Kidney epithelial cell (primary cell): ENCODE measurements at regions not wholly inside any gene's neighbourhood (a gene's known extent, or its start where the extent isn't known, plus 50 kb on each side); places are given as distances from the start of the nearest gene placed in this dataset.

Experiments used
- DNase-seq: peaks from one replicate; pipeline ENCODE4 v3.0.0-alpha.2; 2010; ENCODE audit warnings: low read depth
- H3K27me3 ChIP-seq: 2 replicates; pipeline ENCODE4 v1.6.0; 2011; ENCODE audit warnings: low read length; ENCODE audit not compliant: control insufficient read depth, insufficient read depth
- H3K36me3 ChIP-seq: 2 replicates; pipeline ENCODE4 v1.5.1; 2011; ENCODE audit warnings: low read length; ENCODE audit not compliant: control insufficient read depth, insufficient read depth
- H3K4me3 ChIP-seq: 2 replicates; pipeline ENCODE4 v1.5.1; 2011; ENCODE audit warnings: low read depth, mild to moderate bottlenecking, control low read depth, low read length
- CTCF ChIP-seq: IDR thresholded peaks from 2 replicates; pipeline ENCODE4 v1.5.1; 2011; ENCODE audit warnings: mild to moderate bottlenecking, moderate library complexity, low read length, control low read depth, inconsistent platforms; ENCODE audit not compliant: insufficient read depth, poor library complexity, severe bottlenecking

- Histone ChIP-seq H3K27me3 (no peaks in the 10 kb centered on the region), H3K4me3 (no peak overlapping the region), H3K36me3 (no peaks in the 10 kb centered on the region)
- no peak for TF ChIP-seq CTCF
- no peak for DNase-seq
Measured at GRCh38 chr1:81424816-81425215, 375.9 kb upstream of the ADGRL2 start.

- no peak for DNase-seq
- H3K4me3 ChIP-seq: no peak overlapping the region
- no peak for TF ChIP-seq CTCF
- H3K27me3 ChIP-seq: no peaks in the 10 kb centered on the region
- no peaks in the 10 kb centered on the region for H3K36me3 ChIP-seq
Measured at GRCh38 chr1:81424061-81424460, 376.7 kb upstream of the ADGRL2 start.

GRCh38 chr1:81420760-81421159, 380.0 kb upstream of the ADGRL2 start:
- Histone ChIP-seq H3K36me3 (no peaks in the 10 kb centered on the region), H3K4me3 (no peak overlapping the region), H3K27me3 (no peaks in the 10 kb centered on the region)
- DNase-seq: no peak
- no peak for TF ChIP-seq CTCF

GRCh38 chr1:81414488-81415015, 386.2 kb upstream of the ADGRL2 start:
- Histone ChIP-seq H3K4me3 (no peak overlapping the region), H3K27me3 (no peaks in the 10 kb centered on the region), H3K36me3 (no peaks in the 10 kb centered on the region)
- TF ChIP-seq CTCF: peak; percentile 80
- DNase-seq: no peak

- no peaks in the 10 kb centered on the region for H3K36me3 ChIP-seq
- H3K27me3 ChIP-seq: no peaks in the 10 kb centered on the region
- DNase-seq: no peak
- no peak for TF ChIP-seq CTCF
- H3K4me3 ChIP-seq: no peak overlapping the region
Measured at GRCh38 chr1:81412954-81413353, 387.8 kb upstream of the ADGRL2 start.

- TF ChIP-seq CTCF: no peak
Measured at GRCh38 chr1:81410941-81411340, 389.8 kb upstream of the ADGRL2 start.

More at GRCh38 chr1:81410941-81411340, 389.8 kb upstream of the ADGRL2 start:
- H3K4me3 ChIP-seq: no peak overlapping the region
- no peaks in the 10 kb centered on the region for H3K27me3 ChIP-seq
- no peak for DNase-seq
- no peaks in the 10 kb centered on the region for H3K36me3 ChIP-seq
